Transverse colon (tissue), 3 donors: ENCODE measurements at regions not wholly inside any gene's neighbourhood (a gene's known extent, or its start where the extent isn't known, plus 50 kb on each side); places are given as distances from the start of the nearest gene placed in this dataset.

Source experiments
- CTCF ChIP-seq, 5 experiments: fragments of 200-600 bp in 3 of 5; fragments of 450-650 bp in 2 of 5; sonication (generic) in 3 of 5; IDR thresholded peaks; 1 replicate in 2 of 5; 2 replicates in 3 of 5; pipeline ENCODE4 v1.5.1; 2016 to 2017; ENCODE audit warnings: antibody characterized with exemption in 5 of 5, inconsistent platforms in 3 of 5, mild to moderate bottlenecking in 2 of 5, moderate library complexity in 1 of 5
- EP300 ChIP-seq: sonication (generic); formaldehyde crosslinking; IDR thresholded peaks from one replicate; pipeline ENCODE4 v1.6.1; 2017; ENCODE audit warnings: antibody characterized with exemption, low read depth
- POLR2A ChIP-seq: fragments of 450-650 bp; IDR thresholded peaks from one replicate; pipeline ENCODE4 v1.6.1; 2016; ENCODE audit warnings: antibody characterized with exemption, mild to moderate bottlenecking, moderate library complexity

- TF ChIP-seq CTCF (IDR thresholded peaks at IDR 0.05) (no peak), EP300 (no peak), POLR2A (no peak)
Measured at GRCh38 chr6:117008618-117009017, 131.6 kb downstream of the RFX6 start.
